HG03378 (cell line): ENCODE measurements at regions not wholly inside any gene's neighbourhood (a gene's known extent, or its start where the extent isn't known, plus 50 kb on each side); places are given as distances from the start of the nearest gene placed in this dataset.
A peak's percentile ranks its signal among the peaks of the same experiment; 100 is the strongest.

Experiments
- ATAC-seq: cut with Tn5 transposase; IDR thresholded peaks from one replicate; pipeline ENCODE4 v1.9.1; 2021; ENCODE audit warnings: mild to moderate bottlenecking, moderate library complexity; ENCODE audit not compliant: unreplicated experiment

GRCh38 chr6:118761645-118762044 is 110.3 kb upstream of the CEP85L start:
- ATAC-seq: no peak

DNA sequence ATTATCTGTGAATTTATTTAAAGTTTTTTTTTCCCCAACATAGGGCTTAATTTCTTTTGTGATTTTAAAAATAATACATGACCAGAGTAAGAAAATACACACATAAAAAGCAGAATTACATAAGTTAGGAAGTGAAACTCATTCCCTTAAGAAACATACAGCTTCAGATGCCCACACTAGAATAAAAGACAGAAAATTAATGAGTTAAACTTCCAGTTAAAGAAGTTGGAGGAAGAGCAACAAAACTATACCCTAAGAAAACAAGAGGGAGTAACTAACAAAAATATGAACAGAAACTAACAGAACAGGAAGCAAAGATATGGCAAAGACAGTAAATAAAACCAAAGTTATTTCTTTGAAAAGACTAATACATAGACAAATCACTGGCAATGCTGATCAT is 107.6 kb upstream of the CEP85L start:
- ATAC-seq: no peak

GRCh38 chr6:118755941-118756646 is 104.7 kb upstream of the CEP85L start:
- ATAC-seq: no peak

GRCh38 chr6:118752803-118753202 is 101.4 kb upstream of the CEP85L start:
- no peak for ATAC-seq

- no peak for ATAC-seq
Observed at GRCh38 chr6:118751072-118751471, 99.7 kb upstream of the CEP85L start.

- ATAC-seq: no peak
Observed at GRCh38 chr6:118750143-118750542, 98.8 kb upstream of the CEP85L start.

DNA sequence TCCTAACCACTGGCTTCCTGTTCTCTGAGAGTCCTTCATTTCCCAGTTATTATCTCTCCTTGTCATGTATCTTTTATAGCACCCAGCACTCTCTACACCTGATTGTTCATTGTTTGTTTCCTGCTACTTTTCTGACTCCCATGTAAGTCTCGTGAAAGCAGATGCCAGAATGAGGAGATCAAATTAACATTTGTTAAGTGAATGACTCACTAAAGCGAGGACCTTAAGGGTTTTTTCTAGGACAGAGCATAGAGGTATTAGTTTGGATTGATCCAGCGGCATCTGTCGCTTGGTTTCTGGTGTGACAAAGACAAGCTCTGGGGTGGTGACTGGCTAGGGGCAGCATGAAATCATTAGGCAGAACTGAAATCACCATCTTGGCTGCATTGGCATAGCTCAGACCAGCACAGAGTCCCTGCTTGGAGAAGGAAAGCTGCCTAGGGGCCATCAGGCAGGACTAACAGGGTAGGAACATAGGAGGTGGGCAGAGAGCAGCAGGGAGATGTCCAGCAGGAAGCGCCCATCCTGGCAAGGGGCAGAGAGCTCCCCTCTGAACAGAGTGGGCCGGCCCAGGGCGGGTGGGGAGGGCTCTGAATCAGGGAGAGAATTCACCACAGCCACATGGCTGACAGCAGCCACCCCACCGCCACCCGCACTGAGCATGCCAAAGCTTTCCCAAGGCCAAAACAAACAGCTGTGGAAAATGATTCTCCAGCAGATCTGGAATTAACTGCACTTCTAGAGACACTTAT is 97.1 kb upstream of the CEP85L start:
- no peak for ATAC-seq

- no peak for ATAC-seq
Observed at GRCh38 chr6:118746825-118747174, 95.4 kb upstream of the CEP85L start.

DNA sequence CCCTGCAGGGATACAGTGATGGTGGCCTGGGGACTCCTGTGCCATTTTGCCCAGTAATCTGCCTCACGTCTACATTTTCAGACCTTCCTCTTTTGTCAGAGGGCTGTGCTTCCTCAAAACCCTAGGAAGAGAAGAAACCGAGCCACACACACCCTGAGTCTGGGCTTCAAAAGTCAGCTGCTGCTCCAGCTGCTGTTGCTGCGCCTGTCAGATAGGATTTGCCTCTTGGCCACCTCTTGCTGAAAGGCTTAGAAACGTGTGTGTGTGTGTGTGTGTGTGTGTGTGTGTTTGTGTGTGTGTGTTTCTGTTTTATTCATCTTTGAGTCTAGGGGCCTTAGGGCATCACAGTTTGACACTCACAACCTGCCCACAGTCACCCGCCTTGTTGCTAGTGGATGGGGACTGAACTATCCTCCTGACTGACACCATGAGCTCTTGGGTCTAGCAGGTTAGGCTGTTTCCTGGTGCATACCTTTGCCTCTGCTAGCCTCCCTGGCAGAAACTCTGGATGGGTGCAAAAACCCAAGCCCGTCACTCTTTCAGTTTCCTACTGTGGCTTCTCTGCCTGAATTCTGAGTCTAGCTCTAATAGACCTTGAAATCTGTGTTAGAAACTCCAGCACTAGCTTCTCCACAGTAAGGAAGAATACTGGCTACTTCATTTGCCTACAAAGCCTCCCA is 94.9 kb upstream of the CEP85L start:
- ATAC-seq: no peak

DNA sequence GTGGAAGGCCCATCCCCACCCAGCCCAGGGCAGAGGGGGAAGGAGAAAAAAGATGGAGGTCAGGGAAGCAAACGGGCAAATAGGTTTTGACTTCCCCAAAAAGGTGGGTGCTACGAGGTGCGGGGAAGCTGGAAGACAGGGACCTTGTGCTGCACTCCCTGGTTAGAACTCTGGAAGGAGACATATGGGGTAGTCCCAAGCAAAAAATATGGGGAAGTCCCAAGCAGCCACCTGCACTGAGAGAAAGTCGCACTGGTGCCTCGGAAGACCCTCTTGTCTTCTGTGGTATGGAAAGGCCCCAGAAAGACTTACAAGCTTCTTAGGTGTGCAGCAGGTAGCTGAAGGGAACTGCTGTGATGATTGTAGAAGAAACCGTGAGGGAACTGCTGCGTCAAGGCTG is 93.8 kb upstream of the CEP85L start:
- ATAC-seq: no peak

DNA sequence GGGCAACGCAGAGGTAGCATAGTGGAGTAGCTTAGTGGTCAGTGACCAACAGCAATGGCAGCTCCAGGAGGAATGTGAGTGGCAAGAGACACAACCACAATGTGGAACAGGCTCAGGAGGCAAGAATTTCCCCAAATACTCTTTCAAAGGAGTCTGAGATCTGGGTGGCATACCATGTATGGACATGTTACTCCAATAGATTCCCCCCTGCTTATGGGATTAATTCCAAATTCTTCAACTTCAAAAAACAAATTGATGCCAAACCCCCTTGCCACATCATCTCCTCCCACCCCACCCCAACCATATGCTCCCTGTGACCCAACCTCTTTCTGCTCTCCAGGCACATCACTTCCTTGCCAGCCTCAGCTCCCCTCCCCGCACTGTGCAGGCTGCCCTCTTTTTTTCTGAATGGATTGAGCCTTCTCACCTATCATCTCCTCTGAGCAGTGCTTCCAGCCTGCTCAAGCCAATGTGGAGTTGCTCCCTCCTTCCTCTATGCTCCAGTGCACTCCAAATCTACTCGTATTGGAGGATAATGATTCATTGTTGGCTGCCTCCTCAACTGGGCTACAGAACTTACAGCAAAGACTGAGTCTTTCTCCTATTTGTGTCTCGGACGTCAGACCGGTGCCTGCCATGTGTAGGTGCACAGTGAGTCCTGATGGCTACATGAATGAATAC is 93.0 kb upstream of the CEP85L start:
- ATAC-seq: no peak

DNA sequence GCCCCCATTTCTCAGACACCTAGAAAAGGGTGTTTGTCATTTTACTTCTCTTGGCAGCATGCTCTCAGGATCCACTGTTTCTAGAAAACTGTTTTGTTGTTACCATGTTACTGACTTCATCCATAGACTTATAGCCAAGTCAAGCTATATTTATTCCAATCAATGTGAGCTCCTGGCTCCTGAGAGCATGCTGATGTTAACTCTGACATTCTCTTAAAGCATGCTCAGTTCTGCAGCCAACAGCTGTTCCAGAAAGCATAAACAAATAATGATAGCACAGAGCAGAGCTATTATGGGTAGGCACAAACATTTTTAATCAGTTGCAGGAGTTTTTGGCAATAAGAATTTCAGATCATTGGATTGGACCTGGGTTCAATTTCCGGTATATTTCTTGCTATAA is 92.4 kb upstream of the CEP85L start:
- ATAC-seq: no peak

GRCh38 chr6:118740372-118740771 is 89.0 kb upstream of the CEP85L start:
- no peak for ATAC-seq

- ATAC-seq: no peak
Observed at GRCh38 chr6:118739696-118740353, 88.4 kb upstream of the CEP85L start.

- no peak for ATAC-seq
Observed at GRCh38 chr6:118736440-118736839, 85.0 kb upstream of the CEP85L start.

DNA sequence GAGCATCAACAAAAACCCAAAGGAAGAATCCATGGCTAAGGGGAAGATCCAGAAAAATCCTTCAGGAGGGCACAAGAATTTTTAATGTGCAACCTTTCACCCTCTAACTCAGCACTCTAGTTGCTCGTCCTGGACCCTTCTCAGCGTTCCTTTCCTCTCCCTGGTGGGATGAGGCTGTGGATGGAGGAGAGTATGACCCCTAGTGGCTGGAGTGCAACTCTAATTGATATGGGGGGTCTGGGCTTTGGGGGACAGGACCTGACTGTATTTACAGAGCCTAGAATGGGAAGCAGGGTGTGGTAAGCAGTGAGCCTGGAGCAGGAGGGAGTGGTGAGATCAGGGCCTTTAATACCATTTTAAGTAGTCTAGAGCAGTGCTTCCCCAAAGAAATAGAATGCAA is 83.9 kb upstream of the CEP85L start:
- no peak for ATAC-seq

DNA sequence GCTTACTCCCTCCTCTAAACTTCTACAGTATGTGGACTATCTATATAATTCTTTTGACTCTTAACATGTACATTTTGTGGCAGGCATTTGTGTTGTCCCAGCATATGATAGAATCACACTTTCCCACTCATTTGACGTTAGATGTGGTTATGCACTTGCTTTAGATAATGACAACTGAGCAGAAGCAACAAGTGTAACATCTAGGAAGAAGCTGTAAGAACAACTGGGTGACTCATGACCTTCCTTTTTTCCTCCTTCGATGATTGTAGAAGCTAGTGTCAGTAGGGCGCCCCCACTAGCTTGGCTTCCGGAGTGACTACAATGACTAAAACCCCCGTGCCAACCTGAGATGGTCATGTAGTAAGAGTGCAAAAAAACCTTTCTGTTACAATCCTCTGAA is 74.6 kb upstream of the CEP85L start:
- no peak for ATAC-seq

GRCh38 chr6:118724211-118724610 is 72.8 kb upstream of the CEP85L start:
- ATAC-seq: peak; percentile 96

GRCh38 chr6:118722829-118723813 is 71.7 kb upstream of the CEP85L start:
- ATAC-seq: no peak

DNA sequence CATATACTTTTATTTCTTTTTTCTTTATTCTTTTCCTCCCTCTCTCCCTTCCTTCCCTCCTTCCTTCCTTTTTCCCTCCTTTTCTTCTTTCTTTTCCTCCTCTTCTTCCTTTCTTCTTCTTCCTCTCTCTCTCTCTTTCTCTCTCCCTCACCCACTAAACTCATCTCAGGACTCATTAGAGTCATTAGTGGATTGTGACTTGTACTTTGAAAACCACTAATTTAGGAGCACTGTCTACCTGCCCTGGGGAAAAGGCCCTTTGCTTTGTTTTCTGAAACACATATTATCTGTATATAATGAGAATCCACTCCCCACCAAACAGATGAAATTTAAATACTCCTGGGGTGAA is 68.7 kb upstream of the CEP85L start:
- no peak for ATAC-seq
